ENCODE measurements at regions not wholly inside any gene's neighbourhood (a gene's known extent, or its start where the extent isn't known, plus 50 kb on each side); places are given as distances from the start of the nearest gene placed in this dataset.
A peak's percentile ranks its signal among the peaks of the same experiment; 100 is the strongest.

GRCh38 chr1:219797683-219798082 is 130.7 kb downstream of the SLC30A10 start:
- no peaks in the 10 kb centered on the region for H4K20me1 ChIP-seq (ENCODE audit: control insufficient read depth, extremely low read depth, insufficient read depth, low read length)
- no peaks in the 10 kb centered on the region for H3K36me3 ChIP-seq (ENCODE audit: control insufficient read depth, insufficient read depth, low read length)
- no peaks in the 10 kb centered on the region for H3K27me3 ChIP-seq (ENCODE audit: control insufficient read depth, insufficient read depth, low read length)
- TF ChIP-seq, protein P1, sequence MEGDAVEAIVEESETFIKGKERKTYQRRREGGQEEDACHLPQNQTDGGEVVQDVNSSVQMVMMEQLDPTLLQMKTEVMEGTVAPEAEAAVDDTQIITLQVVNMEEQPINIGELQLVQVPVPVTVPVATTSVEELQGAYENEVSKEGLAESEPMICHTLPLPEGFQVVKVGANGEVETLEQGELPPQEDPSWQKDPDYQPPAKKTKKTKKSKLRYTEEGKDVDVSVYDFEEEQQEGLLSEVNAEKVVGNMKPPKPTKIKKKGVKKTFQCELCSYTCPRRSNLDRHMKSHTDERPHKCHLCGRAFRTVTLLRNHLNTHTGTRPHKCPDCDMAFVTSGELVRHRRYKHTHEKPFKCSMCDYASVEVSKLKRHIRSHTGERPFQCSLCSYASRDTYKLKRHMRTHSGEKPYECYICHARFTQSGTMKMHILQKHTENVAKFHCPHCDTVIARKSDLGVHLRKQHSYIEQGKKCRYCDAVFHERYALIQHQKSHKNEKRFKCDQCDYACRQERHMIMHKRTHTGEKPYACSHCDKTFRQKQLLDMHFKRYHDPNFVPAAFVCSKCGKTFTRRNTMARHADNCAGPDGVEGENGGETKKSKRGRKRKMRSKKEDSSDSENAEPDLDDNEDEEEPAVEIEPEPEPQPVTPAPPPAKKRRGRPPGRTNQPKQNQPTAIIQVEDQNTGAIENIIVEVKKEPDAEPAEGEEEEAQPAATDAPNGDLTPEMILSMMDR (conservative IDR thresholded peaks at IDR 0.05 in 1 of 2, IDR thresholded peaks at IDR 0.05 in 1 of 2; ENCODE audit: low read depth in 1 of 2, low read length in 2 of 2), result no peak
- TF ChIP-seq EZH2 (IDR thresholded peaks at IDR 0.05; ENCODE audit: low read length, missing control alignments), result no peak
- no peaks in the 10 kb centered on the region for H3K9me3 ChIP-seq (ENCODE audit: control insufficient read depth, insufficient read depth, low read depth, low read length)
- no peak for DNase-seq (ENCODE audit: low read depth in 2 of 2)
- H3K4me2 ChIP-seq (ENCODE audit: extremely low read depth, insufficient read depth, low read length), result peak overlapping the region; percentile 17
- H2AFZ ChIP-seq (ENCODE audit: low read length), result no peak overlapping the region
- no peaks in the 10 kb centered on the region for H3K79me2 ChIP-seq (ENCODE audit: control insufficient read depth, insufficient read depth, low read length)
- peaks cover 6% of the 10 kb centered on the region for H3K4me1 ChIP-seq (ENCODE audit: control insufficient read depth, extremely low read depth, insufficient read depth, low read length)
- no peak overlapping the region for H3K4me3 ChIP-seq (replicated peaks in 1 of 4; ENCODE audit: control extremely low read depth in 1 of 4, insufficient read depth in 1 of 4, low read depth in 3 of 4, low read length in 4 of 4)
- H3K27ac ChIP-seq (ENCODE audit: insufficient read depth, low read length), result peak overlapping the region; percentile 26
- no peak overlapping the region for H3K9ac ChIP-seq (ENCODE audit: insufficient read depth, low read length)

- no peak overlapping the region for H3K9ac ChIP-seq (ENCODE audit: insufficient read depth, low read length)
- no peaks in the 10 kb centered on the region for H3K27me3 ChIP-seq (ENCODE audit: control insufficient read depth, insufficient read depth, low read length)
- H2AFZ ChIP-seq (ENCODE audit: low read length), result no peak overlapping the region
- no peaks in the 10 kb centered on the region for H4K20me1 ChIP-seq (ENCODE audit: control insufficient read depth, extremely low read depth, insufficient read depth, low read length)
- H3K4me2 ChIP-seq (ENCODE audit: extremely low read depth, insufficient read depth, low read length), result no peak overlapping the region
- no peak for TF ChIP-seq EZH2 (IDR thresholded peaks at IDR 0.05; ENCODE audit: low read length, missing control alignments)
- TF ChIP-seq, protein P1 (conservative IDR thresholded peaks at IDR 0.05 in 1 of 2, IDR thresholded peaks at IDR 0.05 in 1 of 2; ENCODE audit: low read depth in 1 of 2, low read length in 2 of 2), result no peak
- no peak overlapping the region for H3K4me3 ChIP-seq (replicated peaks in 1 of 4; ENCODE audit: control extremely low read depth in 1 of 4, insufficient read depth in 1 of 4, low read depth in 3 of 4, low read length in 4 of 4)
- DNase-seq (ENCODE audit: low read depth in 2 of 2), result peak in 1 of 2 donors; percentile 52
- peaks cover 9% of the 10 kb centered on the region for H3K4me1 ChIP-seq (ENCODE audit: control insufficient read depth, extremely low read depth, insufficient read depth, low read length)
- H3K79me2 ChIP-seq (ENCODE audit: control insufficient read depth, insufficient read depth, low read length), result no peaks in the 10 kb centered on the region
- no peaks in the 10 kb centered on the region for H3K36me3 ChIP-seq (ENCODE audit: control insufficient read depth, insufficient read depth, low read length)
- no peak overlapping the region for H3K27ac ChIP-seq (ENCODE audit: insufficient read depth, low read length)
- H3K9me3 ChIP-seq (ENCODE audit: control insufficient read depth, insufficient read depth, low read depth, low read length), result no peaks in the 10 kb centered on the region
These were observed 131.3 kb downstream of the SLC30A10 start for GRCh38 chr1:219797009-219797408.

DNA sequence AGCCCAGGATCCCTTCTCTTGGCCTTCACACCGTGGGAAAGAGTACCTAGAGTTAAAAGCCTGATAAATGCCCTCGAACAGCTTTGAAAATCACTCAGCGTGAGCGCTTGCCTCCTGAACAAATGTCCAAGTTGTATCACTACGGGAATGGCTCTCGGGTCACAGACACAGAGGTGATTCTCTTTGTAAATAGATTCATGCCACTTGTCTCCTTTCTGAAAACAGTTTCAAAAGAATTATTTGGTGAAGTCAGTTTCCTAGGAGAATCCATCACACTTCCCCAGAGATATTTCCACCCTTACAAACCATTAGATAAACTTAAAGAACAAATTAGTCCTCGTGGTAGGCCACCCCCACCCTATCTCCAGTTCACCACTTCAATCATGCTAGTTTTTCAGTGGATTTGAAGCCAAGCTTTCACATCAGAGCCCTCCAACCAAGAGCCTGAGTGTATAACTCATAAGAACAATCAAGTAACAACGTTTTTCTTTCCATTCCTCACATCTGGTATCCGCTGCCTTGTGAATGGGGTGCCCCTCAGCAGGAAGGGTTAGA is 132.9 kb downstream of the SLC30A10 start:
- Histone ChIP-seq H2AFZ (ENCODE audit: low read length) (no peak overlapping the region), H4K20me1 (ENCODE audit: control insufficient read depth, extremely low read depth, insufficient read depth, low read length) (no peaks in the 10 kb centered on the region), H3K79me2 (ENCODE audit: control insufficient read depth, insufficient read depth, low read length) (no peaks in the 10 kb centered on the region), H3K9ac (ENCODE audit: insufficient read depth, low read length) (no peak overlapping the region), H3K27me3 (ENCODE audit: control insufficient read depth, insufficient read depth, low read length) (no peaks in the 10 kb centered on the region), H3K4me2 (ENCODE audit: extremely low read depth, insufficient read depth, low read length) (no peak overlapping the region), H3K27ac (ENCODE audit: insufficient read depth, low read length) (no peak overlapping the region), H3K4me1 (ENCODE audit: control insufficient read depth, extremely low read depth, insufficient read depth, low read length) (peaks cover 9% of the 10 kb centered on the region), H3K4me3 (replicated peaks in 1 of 4; ENCODE audit: control extremely low read depth in 1 of 4, insufficient read depth in 1 of 4, low read depth in 3 of 4, low read length in 4 of 4) (no peak overlapping the region), H3K36me3 (ENCODE audit: control insufficient read depth, insufficient read depth, low read length) (no peaks in the 10 kb centered on the region), H3K9me3 (ENCODE audit: control insufficient read depth, insufficient read depth, low read depth, low read length) (no peaks in the 10 kb centered on the region)
- no peak for DNase-seq (ENCODE audit: low read depth in 2 of 2)
- TF ChIP-seq, protein P1 (conservative IDR thresholded peaks at IDR 0.05 in 1 of 2, IDR thresholded peaks at IDR 0.05 in 1 of 2; ENCODE audit: low read depth in 1 of 2, low read length in 2 of 2), result no peak
- no peak for TF ChIP-seq EZH2 (IDR thresholded peaks at IDR 0.05; ENCODE audit: low read length, missing control alignments)
